HG03571 (cell line): ENCODE measurements at regions not wholly inside any gene's neighbourhood (a gene's known extent, or its start where the extent isn't known, plus 50 kb on each side); places are given as distances from the start of the nearest gene placed in this dataset.

Experiments used
- ATAC-seq: cut with Tn5 transposase; IDR thresholded peaks from one replicate; pipeline ENCODE4 v1.9.1; 2021; ENCODE audit not compliant: unreplicated experiment

DNA sequence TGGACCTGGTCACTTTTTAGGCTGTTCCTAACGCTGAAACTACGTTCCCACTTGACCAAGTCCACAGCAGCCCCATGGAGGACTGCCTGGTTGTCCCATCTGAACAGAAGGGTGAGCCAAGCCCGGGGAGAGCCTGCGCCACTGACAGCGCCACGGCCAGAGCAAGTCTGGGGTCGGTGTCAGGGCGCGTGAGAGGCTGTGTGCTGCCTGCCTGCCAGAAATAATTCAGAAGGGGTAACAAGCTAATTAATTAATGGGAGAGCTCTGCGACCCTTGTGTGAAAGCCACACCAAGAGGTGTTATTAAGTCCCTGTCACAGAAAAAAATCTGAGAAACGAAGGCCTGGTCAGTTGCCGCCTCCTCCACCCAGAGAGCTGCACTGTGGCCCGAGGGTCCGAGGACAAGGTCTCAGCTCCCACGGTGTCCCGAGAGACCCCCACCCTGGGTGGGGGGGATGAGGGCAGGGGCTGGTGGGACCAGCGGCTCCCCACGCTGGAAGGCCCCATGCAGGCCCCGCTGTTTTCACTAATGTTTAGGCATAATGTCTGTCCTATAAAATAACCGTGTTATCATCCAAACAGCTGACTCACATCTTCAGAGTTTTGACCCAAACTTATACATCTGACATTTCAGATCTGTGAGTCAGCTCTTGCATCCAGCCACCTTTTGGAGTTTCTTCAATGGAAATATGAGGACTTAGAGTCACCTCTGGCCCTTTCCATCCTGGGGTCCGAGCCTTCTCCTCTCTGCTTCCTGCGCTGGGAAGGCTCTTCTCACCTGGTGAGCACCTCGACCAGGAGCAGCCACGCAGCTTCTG is 58.5 kb downstream of the DLL1 start:
- no peak for ATAC-seq

DNA sequence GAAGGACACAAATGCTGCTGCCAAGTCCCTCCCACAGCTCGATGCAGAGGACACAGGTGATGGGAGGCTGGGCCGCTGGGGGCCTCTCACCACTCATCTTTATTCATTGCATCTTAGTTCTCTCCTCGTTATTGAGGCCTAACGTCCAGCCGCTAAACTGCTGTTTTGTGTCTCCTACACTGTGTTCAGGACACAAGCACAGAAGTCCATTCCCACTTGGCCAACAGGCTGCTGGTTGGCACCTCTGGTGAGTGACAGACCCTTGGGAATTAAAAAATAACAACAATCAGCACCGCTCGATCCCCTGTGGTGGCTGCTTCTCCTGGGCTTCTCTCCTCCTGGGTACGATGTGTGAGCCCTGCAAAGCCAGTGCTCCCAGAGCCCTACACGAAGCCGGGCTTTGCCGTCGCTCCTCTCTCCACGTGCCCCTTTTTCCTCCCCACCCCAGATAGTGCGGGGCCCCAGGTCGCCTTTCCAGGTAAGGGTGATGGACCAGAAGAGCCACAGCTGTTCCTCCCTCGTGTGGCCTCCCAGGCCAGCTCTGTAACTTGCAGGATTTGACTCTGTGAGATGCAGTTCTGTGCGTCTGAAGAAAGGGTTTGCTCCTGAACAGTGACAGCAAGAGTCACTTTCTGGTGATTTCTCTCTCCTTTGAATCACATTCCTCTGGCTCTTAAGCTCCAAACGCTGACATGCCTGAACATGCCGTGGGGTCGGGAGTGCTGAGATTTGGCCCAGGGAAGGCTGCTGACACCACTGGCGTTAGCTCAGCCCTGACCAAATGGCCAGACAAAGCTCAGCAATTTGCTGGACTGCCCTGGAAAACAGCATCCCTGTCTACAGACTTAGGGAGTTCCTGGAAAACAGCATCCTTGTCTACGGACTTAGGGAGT is 59.3 kb downstream of the DLL1 start:
- no peak for ATAC-seq

- ATAC-seq = no peak
Observed at GRCh38 chr6:170230520-170231292, 60.2 kb downstream of the DLL1 start.

- no peak for ATAC-seq
Observed at GRCh38 chr6:170229851-170230519, 60.9 kb downstream of the DLL1 start.

GRCh38 chr6:170229396-170229795 is 61.5 kb downstream of the DLL1 start:
- no peak for ATAC-seq

- ATAC-seq = no peak
Observed at GRCh38 chr6:170228946-170229310, 62.0 kb downstream of the DLL1 start.

- ATAC-seq = no peak
Observed at GRCh38 chr6:170227996-170228945, 62.6 kb downstream of the DLL1 start.

DNA sequence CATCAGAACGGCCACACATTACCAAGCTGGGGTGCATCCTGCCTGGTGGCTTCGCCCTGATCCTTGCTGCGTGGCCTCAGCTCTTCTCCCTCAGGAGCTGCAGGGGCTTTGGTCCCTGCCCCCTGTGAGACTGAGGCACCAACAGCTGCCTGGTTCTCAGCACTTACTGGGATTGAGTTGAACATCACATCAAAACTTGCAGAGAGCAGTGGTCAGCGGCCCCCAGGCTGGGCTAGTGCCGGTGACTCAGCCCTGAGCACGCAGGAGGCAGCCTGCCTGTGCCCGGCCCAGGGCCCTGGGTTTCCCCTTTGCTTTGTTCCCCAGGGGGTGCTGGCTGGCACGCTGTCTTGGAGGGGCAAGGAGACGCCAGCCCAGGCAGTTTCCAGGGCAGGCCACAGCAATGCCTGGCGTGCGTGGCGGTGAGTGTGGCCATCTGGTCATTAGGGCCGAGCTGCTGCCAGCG is 63.3 kb downstream of the DLL1 start:
- ATAC-seq = no peak

DNA sequence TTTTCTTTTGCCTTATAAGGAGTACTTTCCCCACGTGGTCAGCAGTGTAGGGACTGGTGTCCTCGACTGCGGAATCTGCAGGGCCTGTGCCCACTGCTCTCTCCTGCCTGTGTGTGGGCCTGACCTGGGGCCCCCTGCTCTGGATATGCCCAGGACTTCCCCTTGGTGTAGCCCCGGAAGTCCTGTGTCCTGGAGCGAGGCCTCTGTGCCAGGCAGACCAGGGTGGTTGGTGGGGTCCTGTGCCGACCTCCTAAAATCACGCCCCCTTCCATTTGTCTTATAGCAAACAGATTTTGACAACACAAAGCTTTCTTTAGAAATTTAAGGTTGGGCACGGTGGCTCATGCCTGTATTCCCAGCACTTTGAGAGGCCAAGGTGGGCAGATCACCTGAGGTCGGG is 64.2 kb downstream of the DLL1 start:
- ATAC-seq = no peak

- no peak for ATAC-seq
Observed at GRCh38 chr6:170225852-170226417, 64.9 kb downstream of the DLL1 start.

DNA sequence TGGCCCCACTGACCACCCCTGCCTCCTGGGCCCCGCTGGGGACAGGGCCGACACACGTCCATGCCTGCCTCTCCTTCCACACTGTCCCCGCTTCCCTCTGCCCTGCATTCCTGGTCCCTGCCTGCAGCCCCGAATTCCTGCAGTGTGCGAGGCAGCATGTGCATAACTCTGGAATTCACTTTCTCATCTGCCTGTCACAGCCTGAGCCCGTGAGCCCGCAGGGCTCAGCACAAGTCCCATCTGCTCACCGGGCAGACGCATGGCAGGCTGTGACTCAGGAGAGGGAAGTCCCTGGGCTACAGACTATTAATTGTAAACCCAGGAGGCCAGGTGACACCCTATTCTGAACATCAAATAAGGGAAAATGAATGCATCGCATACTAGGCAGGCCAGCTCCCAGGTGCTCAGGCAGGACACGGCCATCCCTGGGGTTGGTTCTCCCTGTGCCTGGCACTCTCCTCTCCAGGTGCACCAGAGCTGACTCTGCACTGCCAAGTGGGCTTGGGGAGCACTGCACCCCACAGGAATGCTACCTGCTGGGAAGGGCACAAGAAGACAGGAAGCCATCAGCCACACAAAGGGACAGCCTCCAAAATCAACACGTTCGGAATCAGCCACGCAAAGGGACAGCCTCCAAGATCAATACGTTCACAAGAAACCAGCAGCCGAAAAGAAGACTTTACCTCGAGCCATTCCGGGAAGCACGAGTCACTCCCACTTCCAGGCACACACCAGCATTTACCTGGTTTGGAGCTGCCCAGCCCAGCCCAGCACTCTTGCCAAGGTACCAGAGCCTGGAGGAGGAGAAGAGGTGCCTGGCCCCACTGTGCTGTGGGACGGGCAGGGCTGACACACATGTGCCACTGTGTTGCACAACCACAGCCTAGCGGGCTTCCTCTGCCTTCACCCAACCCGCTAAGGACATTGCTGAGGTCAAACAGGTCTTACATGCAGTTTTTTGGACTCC is 65.9 kb downstream of the DLL1 start:
- no peak for ATAC-seq

- ATAC-seq = no peak
Observed at GRCh38 chr6:170223718-170224693, 66.9 kb downstream of the DLL1 start.

- ATAC-seq = no peak
Observed at GRCh38 chr6:170222498-170223471, 68.1 kb downstream of the DLL1 start.

DNA sequence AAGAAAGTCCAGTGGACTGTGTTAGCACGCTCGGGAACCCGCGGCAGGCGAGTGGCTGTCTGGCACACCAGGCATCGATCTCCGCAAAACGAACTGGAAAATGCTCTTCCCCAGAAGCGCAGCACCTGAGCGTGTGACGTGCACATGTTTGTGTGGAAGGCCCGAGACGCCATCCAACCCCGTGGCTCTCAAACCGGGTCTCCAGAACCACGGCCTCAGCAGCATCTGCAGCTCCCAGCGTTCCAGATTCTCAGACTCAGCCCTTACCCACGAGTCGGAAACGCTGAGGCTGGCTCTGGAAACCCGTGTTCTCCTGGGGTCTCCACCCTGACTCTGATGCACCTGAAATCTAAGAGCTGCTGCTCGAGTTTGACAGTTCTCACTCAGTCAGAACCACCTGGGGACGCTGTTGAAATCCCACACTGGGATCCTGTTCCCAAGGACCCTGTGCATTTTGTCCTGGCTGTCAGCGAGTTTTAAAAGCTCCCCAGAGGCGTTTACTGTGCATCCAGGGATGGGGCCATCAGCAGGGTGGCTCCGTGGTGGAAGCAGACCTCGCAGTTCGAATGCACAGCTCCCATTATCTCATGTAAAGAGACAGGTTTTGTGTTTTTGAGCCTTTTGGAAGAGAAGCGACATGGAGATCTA is 69.0 kb downstream of the DLL1 start:
- no peak for ATAC-seq

DNA sequence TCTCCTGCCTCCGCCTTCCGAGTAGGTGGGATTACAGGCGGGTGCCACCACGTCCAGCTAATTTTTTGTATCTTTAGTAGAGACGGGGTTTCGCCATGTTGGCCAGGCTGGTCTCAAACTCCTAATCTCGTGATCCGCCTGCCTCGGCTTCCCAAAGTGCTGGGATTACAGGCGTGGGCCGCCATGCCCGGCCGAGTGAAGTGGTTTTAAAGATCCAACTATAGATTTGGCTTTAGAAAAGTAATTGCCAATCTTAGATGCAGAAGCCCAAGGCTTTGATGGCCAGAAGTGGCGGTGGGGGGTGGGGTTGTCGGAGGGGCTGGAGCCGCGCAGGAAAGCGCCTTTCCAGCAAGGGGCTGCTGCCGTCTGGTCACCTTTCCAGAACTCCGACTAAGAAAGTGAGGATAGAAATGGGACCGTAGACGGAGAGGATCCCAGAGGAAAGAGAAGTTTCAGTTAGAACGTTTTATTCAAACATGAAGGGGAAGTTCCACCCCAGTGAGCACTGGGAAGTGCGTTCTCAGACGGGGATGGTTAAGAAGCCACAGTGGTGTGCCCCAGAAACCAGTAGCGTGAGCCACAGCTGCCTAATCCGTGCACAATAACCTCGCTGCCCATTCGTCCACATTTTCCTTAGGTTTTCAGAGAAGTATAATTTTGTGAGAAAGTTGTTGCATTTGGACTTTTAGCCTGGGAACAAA is 69.7 kb downstream of the DLL1 start:
- no peak for ATAC-seq
